HG03039 (cell line): ENCODE measurements at regions not wholly inside any gene's neighbourhood (a gene's known extent, or its start where the extent isn't known, plus 50 kb on each side); places are given as distances from the start of the nearest gene placed in this dataset.
A peak's percentile ranks its signal among the peaks of the same experiment; 100 is the strongest.
"Not testable (repeated sequence)": the region's sequence is repeated elsewhere in the genome, so short reads cannot be mapped to it uniquely, and the experiment has no call there.

Source experiments
- ATAC-seq: cut with Tn5 transposase; IDR thresholded peaks from one replicate; pipeline ENCODE4 v1.9.1; 2021; ENCODE audit warnings: mild to moderate bottlenecking, moderate library complexity; ENCODE audit not compliant: unreplicated experiment

DNA sequence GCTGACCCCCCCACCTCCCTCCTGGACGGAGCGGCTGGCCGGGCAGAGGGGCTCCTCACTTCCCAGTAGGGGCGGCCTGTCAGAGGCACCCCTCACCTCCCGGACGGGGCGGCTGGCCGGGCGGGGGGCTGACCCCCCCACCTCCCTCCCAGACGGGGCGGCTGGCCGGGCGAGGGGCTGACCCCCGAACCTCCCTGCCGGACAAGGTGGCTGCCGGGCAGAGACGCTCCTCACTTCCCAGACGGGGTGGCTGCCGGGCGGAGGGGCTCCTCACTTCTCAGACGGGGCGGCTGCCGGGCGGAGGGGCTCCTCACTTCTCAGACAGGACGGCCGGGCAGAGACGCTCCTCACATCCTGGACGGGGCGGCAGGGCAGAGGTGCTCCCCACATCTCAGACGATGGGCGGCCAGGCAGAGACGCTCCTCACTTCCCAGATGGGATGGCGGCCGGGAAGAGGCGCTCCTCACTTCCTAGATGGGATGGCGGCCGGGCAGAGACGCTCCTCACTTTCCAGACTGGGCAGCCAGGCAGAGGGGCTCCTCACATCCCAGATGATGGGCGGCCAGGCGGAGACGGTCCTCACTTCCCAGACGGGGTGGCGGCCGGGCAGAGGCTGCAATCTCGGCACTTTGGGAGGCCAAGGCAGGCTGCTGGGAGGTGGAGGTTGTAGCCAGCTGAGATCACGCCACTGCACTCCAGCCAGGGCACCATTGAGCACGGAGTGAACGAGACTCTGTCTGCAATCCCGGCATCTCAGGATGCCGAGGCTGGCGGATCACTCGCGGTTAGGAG, 66.2 kb upstream of the PAPPA2 start:
- not testable (repeated sequence) for ATAC-seq

DNA sequence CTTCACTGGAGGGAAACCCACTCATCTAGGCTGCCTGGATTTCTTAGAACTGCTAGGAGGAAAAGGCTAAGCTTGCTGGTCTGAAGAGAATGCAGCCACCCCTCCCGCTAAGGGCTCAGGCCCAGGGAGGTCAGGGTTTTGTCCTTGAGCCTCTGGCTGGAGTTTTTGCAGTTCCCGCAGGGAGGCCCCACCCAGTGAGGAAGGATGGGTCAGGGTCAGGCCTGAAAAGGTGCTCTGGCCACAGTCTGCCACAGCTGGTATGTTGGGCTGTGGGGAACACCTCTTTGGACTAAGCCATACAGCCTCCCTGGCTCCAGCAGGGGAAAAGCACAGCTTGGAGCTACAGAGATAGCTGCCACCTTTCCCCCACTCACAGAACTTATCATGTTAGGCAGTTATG, 71.4 kb upstream of the PAPPA2 start:
- ATAC-seq: no peak

DNA sequence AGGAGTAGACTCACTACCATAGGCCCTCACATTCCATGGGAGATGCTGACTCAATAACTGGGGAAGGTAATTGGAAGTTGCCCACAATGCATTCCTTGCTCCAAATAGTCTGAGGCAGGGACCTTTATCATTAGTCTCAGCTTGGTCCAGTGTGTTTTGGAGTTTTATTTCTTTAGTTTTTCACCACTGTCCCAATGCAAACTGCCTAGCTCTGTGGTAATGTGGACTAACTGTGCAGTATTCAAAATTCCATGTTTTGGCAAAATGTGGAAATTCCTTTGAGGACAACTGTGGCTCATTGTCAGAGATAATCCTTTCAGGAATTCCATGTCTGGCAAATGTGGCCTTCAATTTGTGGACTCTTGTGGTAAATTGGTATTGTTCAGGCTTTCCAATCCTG, 78.1 kb upstream of the PAPPA2 start:
- no peak for ATAC-seq

DNA sequence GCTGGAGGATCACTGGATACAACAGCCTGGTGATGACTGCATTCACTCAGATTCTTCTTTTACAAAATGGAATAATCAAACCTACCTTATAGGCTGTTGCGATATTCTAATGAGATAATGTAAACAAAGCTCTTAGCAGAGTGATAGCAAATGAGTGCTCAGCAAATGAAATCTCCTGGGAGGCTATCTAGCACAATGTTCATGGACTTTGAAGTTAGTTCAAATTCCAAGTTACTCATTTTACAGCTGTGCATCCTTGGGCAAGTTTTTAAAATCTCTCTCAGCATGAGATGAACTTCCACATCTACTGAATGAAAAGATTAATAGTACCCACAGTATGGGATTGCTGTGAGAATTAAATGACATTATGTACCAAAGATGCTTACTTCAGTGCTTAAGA, 80.8 kb upstream of the PAPPA2 start:
- no peak for ATAC-seq

DNA sequence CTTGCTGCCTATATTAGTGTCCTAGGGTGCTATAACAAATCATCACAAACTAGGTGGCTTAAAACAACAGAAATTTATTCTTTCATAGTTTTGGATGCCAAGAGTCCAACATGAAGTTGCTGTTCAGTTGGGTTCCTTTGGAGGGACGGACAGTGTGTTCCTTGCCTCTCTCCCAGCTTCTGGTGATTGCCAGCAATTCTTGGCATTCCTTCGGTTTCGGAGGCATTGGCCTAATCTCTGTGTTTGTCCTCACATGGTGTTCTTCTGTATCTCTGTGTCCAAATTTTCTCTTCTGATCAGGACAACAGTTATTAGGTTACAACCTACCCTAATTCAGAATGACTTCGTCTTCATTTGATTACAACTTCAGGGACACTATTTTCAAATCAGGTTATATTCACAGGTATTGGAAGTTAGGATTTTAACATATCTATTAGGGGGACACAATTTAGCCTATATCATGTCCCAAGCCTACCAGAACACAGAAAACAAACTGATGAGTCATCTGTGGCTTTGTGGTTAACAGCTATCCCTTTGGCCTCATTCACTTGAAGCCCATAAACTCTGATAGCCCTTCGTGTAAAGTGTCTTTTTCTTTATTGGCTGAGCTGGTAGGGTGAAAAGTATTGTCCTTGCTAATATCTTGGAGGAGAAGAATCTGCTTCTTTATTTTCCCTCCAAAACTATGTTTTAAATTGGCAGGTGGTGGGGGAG, 83.2 kb upstream of the PAPPA2 start:
- ATAC-seq: no peak

DNA sequence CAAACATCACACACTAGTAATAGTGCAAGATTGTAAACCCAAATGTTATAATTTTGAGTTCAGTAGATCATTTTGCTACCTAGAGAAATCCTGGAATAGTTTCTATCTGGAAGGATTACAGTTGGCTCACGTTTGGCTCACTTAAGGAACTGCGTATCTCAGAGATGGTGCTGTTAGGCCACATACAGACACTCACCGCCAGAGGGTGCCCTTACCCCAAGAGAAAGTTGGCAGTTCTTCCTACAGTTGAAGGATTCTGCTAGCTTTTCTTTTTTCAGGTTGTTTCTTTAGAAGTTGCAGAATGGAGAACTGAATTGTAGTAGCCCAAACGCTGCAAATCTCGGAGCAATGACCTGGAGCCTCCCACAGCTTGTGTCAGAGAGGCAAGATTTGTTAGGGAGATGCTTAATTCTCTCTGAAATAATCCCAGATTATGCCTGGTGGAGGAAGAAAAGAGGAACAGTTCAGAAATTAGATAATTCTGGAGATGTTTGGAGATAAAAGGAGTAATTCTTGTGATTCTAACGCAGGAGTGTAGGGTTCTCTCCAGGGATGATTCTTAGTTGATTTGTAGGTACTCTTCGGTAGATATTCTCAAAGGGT, 87.9 kb upstream of the PAPPA2 start:
- ATAC-seq: peak; percentile 82

DNA sequence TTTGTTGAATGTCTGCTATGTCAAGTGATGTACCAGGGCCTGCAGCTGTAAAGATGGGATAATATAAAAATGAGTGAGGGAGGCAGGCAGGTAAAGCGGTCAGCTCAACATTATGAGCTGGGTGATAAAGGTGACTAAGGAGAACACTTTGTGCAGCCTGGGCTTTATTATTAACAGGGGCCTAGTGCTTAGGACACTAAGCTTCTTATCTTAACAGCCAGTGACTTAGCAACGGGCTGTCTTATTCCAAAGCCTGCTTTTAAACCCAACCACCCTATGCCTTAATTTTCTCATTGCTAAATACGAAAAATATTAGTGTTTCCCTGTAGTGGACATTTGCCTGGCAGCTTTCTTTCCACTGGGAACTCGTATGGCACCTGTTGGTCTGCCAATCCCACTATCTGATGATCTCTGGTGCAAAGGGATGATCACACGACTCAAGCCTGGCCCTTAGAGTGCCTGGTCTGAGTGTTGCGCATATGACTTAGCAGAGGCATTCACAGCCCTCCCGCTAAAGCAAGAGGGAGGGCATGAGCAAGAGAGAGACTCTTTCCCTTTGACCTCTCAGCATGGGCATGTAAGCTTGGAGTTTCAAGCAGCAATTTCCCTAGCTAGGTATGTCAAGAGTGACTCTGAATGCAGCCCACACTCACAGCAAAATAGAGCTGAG, 98.6 kb upstream of the PAPPA2 start:
- ATAC-seq: no peak

DNA sequence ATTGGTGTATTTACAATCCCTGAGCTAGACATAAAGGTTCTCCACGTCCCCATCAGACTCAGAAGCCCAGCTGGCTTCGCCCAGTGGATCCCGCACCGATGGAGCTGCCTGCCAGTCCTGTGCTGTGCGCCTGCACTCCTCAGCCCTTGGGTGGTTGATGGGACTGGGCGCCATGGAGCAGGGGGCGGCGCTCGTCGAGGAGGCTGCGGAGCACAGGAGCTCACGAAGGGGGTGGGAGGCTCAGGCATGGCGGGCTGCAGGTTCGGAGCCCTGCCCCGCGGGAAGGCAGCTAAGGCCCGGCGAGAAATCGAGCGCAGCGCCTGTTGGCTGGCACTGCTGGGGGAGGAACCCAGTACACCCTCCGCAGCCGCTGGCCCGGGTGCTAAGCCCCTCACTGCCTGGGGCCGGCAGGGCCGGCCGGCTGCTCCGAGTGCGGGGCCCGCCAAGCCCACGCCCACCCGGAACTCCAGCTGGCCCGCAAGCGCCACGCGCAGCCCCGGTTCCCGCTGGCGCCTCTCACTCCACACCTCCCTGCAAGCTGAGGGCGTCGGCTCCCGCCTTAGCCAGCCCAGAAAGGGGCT, 113.8 kb upstream of the PAPPA2 start:
- not testable (repeated sequence) for ATAC-seq

DNA sequence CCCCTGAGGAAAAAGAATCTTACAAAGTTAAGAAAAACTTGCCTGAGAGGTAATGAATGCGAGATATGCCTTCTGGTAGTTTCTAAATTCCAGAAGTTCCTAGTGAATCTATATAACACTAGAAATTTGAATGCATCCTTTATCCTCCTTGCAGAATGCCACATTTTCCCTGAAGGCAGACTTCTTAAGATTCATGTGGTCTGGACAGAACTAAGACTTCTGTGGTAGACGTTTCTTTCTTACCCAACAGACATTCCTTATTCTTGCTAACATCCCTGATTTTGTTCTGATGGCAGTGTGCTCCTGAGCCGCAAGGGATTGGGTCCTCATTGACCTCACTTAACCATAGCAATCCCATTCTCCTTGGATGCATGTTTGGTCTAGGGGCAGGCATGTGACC, 121.3 kb upstream of the PAPPA2 start:
- ATAC-seq: no peak

DNA sequence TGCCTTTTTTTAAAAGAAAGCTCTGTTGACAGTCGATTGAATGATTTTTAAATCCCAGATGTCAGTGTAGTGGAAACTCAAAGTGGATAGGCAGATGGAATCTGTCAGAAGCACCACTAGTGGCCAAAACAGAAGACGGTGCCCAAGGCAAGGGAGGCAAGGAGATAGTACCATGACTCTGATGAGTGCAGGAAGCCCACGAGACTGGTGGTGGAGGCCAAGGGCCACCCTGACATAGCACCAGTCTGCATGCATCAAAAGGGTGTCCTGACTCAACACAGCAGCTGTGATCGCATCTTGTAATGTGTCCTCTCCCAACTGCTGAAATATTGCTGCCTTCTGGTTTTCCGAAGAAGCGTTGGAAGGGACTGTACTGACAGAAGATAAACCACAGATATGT, 124.1 kb upstream of the PAPPA2 start:
- ATAC-seq: no peak

DNA sequence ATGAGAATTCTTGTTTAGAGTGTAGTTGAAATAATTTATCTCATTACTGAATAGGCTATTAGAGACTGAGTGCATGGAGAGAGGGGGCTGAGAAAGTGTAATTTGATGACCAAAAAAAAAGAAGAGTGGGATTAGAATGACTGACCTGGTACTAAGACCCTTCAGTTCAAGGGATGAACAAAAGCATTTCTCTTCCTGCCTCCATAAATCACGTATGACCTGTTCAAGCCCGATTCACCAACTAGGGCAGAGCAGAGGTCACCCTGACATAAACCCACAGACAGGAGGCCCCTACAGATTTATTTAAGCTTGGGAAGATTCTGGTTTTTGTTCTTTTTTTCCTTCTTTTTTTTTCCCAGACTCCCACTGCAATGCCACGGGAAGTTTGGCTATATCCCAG, 123.7 kb upstream of the COP1 start:
- no peak for ATAC-seq

DNA sequence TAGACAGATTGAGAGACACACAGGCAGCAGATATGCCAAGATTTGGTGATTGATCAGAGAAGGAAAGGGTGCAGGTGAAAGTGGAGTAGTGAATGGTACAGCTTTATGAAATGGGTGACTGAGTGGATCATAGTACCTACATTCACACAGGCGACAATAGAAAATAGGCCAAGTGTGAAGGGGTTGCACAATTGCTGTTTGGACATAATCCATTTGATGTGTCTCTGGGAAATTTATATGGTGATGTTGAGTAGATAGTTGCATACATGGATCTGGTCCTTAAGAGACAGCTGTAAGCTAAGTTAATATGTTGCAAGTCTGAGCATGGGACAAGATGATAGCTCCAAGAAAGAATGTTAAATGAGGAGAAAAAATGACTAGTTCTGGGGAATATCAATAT, 118.6 kb upstream of the COP1 start:
- no peak for ATAC-seq

DNA sequence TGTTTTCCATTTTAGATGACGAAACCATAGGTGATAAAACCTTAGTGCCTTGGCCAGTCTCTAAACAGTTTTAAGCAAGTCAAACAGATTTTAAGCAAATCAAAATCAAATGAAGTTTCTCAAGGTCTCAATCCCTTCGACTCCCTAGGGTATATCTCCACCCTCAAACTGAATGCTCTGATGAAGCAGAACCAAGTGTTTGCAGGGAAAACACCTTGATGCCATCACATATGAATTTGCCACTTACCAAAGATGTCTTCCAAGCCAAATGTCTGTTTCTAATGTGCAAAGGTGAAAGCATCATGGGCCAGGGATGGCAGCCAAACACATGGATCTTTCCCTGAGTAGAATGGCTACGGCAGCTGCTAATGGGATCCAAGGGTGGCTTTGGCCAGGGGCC, 116.4 kb upstream of the COP1 start:
- no peak for ATAC-seq

DNA sequence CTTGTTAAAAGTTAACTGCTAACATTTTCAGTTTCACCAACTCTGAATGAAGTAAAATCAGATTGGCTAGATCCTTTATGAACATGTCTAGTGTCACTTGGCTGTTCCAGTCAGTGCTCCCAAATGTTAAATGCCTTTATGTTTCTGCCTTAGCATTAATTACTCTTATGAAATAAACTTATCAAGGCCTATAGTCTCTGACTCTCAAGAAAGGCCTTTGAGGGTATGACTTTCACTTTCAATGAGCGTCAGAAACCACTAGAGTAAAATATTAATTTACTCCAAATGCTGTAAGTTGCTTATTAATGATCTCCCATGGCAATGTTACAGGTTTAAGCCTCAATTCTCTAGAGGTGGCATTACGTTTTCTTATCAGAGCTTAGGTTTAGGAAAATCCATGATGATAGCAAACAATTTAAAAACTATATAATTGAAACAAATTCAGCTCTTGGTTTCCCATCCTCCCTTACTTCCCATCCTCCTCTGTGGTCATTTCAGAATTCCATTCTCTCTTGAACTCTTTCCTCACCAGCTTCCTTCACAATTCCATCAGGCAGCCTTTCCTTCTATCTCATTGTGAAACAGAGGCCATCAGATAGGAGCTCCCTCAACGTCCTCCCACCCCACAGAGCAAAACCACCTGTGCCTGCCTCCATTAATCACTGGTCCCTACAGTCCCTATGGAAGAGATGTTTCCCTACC, 108.6 kb upstream of the COP1 start:
- ATAC-seq: no peak

DNA sequence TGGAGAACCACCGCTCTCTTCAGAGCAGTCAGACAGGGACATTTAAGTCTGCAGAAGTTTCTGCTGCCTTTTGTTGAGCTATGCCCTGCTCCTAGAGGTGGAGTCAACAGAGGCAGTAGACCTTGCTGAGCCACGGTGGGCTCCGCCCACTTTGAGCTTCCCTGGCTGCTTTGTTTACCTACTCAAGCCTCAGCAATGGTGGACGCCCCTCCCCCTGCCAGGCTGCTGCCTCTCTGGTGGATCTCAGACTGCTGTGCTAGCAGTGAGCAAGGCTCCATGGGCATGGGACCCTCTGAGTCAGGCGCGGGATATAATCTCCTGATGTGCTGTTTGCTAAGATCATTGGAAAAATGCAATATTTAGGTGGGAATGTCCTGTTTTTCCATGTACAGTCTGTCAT, 89.5 kb upstream of the COP1 start:
- not testable (repeated sequence) for ATAC-seq

DNA sequence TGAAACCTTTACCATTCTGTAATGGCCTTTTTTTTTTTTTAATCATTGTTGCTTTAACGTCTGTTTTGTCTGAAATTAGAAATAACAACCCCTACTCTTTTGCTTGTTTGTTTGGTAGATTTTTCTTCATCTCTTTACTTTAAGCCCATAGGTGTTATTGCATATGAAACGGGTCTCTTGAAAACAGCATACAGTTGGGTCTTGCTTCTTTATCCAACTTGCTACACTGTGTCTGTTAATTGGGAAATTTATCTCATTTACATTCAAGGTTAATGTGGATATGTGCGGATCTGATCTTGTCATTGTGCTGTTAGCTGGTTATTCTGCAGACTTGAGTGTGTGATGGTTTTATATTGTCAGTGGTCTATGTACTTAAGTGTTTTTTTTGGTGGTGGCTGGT, 78.9 kb upstream of the COP1 start:
- no peak for ATAC-seq

DNA sequence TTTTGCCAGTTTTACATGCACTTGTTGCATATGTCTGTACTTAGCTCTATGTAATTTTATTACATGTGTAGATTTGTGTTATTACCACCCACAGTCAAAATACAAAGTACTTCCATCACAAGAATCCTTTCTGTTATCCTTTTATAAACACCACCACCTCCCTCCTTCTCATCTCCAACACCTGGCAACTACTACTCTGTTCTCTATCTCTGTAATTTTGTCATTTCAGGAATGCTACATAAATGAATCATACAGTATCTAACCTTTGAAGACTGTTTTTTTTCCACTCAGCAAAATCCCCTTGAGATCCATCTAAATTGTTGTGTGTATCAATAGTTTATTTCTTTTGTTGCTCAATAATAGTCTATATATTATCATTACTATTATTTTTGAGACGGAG, 64.5 kb upstream of the COP1 start:
- no peak for ATAC-seq
